ENCODE measurements at regions not wholly inside any gene's neighbourhood (a gene's known extent, or its start where the extent isn't known, plus 50 kb on each side); places are given as distances from the start of the nearest gene placed in this dataset.

DNA sequence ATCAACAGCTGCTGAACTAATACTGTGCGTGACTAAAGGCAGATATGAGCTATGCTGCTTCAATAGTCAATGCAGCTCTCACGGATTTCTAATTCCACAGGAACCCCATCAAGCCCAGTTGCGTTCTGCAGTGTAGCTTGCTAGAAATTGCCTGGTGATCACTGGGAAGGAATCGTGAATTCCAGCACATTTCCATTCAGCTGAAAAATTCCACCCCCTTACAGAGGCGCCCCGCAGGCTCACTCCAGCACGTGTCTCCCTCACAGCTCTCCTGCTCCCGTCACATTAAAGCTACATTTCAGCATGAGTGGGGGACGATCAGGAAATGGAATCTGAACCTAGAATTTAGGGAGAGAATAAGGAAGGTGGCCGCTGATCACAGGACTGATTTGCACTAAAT, 534.8 kb downstream of the TCERG1L start:
- DNase-seq, result no peak

- DNase-seq, result no peak
These were observed 533.9 kb downstream of the TCERG1L start for GRCh38 chr10:130777507-130778165.

GRCh38 chr10:130778166-130778545, 533.4 kb downstream of the TCERG1L start:
- no peak for DNase-seq

GRCh38 chr10:130780763-130781162, 530.8 kb downstream of the TCERG1L start:
- DNase-seq, result no peak

- DNase-seq, result no peak
These were observed 530.3 kb downstream of the TCERG1L start for GRCh38 chr10:130781206-130781605.

DNA sequence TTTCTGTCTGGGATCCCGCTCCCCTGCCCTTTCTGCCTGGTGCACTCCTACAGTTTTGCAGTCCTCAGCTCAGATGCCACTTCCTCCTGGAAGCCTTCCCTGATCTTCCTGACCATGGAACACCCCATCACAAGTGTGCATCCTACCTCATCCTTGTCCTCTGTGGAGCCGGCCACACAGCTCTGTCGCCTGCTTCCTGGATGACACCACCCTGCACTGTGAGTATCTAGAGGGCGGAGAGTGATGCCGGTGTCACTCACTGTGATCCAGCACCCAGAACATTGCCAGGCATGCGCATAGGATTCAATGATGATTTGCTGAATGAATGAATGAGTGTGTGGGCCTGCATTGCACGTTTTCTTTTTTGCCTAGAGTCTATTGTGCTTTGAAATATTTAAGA, 529.9 kb downstream of the TCERG1L start:
- no peak for DNase-seq

- DNase-seq, result no peak
These were observed 529.1 kb downstream of the TCERG1L start for GRCh38 chr10:130782467-130782866.

DNA sequence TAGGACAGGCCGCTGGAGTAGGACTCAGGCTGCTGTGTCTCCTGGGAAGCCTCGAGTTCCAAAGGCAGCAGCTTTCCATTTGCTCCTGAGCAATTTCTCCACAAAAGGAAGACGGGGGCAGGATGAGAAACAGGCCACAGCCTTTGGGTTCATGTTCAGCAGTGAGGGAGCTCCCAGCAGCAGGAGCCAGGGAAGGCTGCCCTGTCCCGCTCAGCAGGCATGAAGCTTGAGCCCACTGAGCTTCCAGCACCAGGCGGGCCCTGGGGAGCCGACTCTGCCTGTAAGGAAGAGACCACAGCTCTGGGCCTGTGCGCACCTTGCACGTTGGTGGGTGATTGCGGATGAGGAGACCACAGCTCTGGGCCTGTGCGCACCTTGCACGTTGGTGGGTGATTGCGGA, 527.2 kb downstream of the TCERG1L start:
- DNase-seq, result no peak

GRCh38 chr10:130786365-130786966, 525.1 kb downstream of the TCERG1L start:
- no peak for DNase-seq

- no peak for DNase-seq
These were observed 524.3 kb downstream of the TCERG1L start for GRCh38 chr10:130787243-130787642.

- DNase-seq, result no peak
These were observed 523.7 kb downstream of the TCERG1L start for GRCh38 chr10:130787821-130788220.

GRCh38 chr10:130790339-130790738, 521.2 kb downstream of the TCERG1L start:
- DNase-seq, result no peak

DNA sequence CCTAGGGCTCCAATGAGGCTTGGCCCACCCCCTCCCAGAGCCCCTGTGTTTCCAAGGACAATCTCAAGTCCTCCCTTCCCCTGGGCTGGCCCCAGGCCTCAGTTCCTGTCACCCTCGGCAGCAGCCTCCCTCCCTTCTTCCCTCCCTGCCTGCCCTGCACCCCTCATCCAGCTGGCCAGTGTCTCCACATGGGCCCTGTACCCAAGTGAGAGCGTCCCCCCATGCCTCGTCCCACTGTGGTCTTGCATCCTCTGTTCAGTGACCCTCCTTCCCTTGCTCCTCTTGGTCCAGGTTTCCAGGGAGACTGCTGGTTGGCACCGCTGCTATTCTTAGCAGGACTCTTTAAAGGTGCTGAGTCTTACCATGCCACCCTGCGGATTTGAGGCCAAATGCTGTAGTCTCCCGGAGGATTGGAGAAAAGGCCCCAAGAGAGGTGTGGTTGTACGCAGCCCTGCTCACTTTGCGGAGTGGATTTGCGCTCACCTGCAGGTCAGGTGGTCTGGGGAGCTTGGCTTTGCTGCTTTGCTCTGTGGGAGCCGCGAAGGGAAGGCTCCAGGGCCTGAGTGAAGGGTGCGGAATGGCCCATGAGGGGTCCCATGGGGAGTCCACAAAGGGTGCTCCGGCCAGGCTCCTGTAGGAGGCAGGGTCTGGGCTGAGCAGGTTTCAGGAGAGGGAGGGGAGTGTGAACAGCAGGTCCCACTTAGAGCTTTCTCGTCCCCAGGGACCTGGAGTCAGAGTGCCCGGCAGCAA, 519.2 kb downstream of the TCERG1L start:
- DNase-seq, result no peak

- DNase-seq, result no peak
These were observed 515.7 kb downstream of the TCERG1L start for GRCh38 chr10:130795819-130796218.

GRCh38 chr10:130799532-130799931, 512.0 kb downstream of the TCERG1L start:
- no peak for DNase-seq

DNA sequence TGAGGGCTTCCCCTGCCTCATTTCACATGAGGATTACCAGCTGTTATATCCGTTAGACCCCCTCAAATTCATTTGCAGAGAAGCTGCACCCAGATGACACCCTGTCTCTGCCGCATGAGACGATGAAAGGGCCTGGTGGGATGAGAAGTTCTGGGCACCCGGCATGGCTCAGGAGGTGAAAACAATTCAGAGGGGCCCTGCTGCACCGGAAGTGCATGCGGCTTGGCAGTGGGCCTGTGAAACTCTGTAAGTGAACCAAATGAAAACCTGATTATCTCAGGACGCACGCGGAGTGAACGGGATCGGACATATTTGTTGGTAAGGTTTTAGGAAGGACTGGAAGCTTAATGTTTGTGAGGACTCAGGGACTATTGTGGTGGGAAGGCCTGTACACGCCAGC, 511.2 kb downstream of the TCERG1L start:
- DNase-seq, result no peak

DNA sequence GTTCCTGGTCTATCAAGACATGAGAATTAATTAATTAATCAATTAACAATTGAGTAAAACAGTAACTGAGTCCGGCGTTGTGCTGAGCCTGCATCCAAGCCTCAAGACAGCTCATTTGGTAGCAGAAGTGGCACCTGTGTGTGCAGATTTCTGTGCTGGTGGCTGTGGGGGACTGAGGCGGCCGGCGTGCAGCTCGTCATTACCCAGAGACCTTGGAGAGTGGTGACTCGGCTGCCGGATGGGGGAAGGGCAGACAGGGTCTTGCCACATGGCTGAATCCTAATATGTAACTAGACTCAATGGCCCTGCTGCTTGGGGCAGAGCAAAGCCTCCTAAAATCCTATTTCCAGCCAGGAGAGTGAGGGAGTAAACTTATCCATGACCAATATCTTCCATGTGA, 510.2 kb downstream of the TCERG1L start:
- no peak for DNase-seq

- DNase-seq, result no peak
These were observed 509.7 kb downstream of the TCERG1L start for GRCh38 chr10:130801784-130802183.

DNA sequence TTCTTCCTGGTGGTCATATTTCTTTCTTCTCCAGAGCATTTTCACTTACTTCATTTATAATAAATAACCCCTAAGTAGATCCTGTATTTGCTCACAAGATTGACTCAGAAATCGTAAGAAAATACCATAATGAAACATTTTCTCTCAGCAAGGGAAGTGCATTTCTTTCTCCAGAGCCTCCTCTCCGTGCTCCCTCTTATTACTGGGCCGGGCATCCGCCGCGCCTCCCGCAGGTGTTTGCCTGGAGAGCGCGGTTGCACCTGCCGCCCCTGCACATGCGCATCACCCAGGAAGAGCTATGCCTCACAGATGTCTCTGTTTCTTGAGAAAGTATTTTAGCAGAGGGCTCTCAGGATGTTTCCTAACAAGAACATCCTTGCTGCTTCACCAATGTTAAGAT, 509.2 kb downstream of the TCERG1L start:
- DNase-seq, result no peak

GRCh38 chr10:130804281-130804680, 507.2 kb downstream of the TCERG1L start:
- DNase-seq, result no peak

- DNase-seq, result no peak
These were observed 506.5 kb downstream of the TCERG1L start for GRCh38 chr10:130804778-130805634.

GRCh38 chr10:130805635-130806030, 505.9 kb downstream of the TCERG1L start:
- no peak for DNase-seq

- no peak for DNase-seq
These were observed 505.1 kb downstream of the TCERG1L start for GRCh38 chr10:130806426-130806825.

Data from stimulated activated CD4-positive, alpha-beta T cell treated with anti-CD3 and anti-CD28 coated beads, Interleukin-2, amount 100 ng/mL, for 24 hours (primary cell).